Activated naive CD4-positive, alpha-beta T cell treated with anti-CD3 and anti-CD28 coated beads for 36 hours (primary cell): ENCODE measurements at regions not wholly inside any gene's neighbourhood (a gene's known extent, or its start where the extent isn't known, plus 50 kb on each side); places are given as distances from the start of the nearest gene placed in this dataset.

Experiments
- CTCF ChIA-PET: fragments of 350-600 bp; sonication (Branson Sonifier 250); formaldehyde crosslinking; loops from one replicate; lab custom pipeline; 2021; ENCODE audit warnings: antibody characterized with exemption; lab: Charles Lee
- DNase-seq: peaks from one replicate; pipeline ENCODE4 v3.0.0-alpha.2; 2020
- H3K27ac Mint-ChIP-seq: one replicate; pipeline ENCODE4 v1.8.0; 2021; ENCODE audit warnings: mild to moderate bottlenecking, mixed read lengths
- H3K27me3 Mint-ChIP-seq: one replicate; pipeline ENCODE4 v1.8.0; 2021; ENCODE audit warnings: low read depth, mixed read lengths
- H3K36me3 Mint-ChIP-seq: one replicate; pipeline ENCODE4 v1.8.0; 2021; ENCODE audit warnings: low read depth, mixed read lengths
- H3K4me1 Mint-ChIP-seq: one replicate; pipeline ENCODE4 v1.8.0; 2021; ENCODE audit warnings: low read depth, mixed read lengths
- H3K4me3 Mint-ChIP-seq: one replicate; pipeline ENCODE4 v1.8.0; 2021; ENCODE audit warnings: mild to moderate bottlenecking, moderate library complexity, mixed read lengths
- H3K9me3 Mint-ChIP-seq: one replicate; pipeline ENCODE4 v1.8.0; 2021; ENCODE audit warnings: mixed read lengths
- intact Hi-C: fragments of 100-400 bp; cut with micrococcal nuclease; formaldehyde crosslinking; loops from one replicate; pipeline ENCODE4 v1.15.1; 2023

GRCh38 chr11:134807997-134808396 is 396.0 kb upstream of the B3GAT1 start:
- no peaks in the 10 kb centered on the region for H3K4me1 Mint-ChIP-seq
- intact Hi-C loops, result no loop called here
- H3K27me3 Mint-ChIP-seq, result peaks cover 25% of the 10 kb centered on the region
- CTCF ChIA-PET, result no interaction called here
- no peaks in the 10 kb centered on the region for H3K9me3 Mint-ChIP-seq
- H3K27ac Mint-ChIP-seq, result no peak overlapping the region
- no peak for DNase-seq
- no peaks in the 10 kb centered on the region for H3K36me3 Mint-ChIP-seq
- H3K4me3 Mint-ChIP-seq, result no peak overlapping the region

GRCh38 chr11:134802598-134802997 is 390.6 kb upstream of the B3GAT1 start:
- Mint-ChIP-seq H3K27me3 (peaks cover 26% of the 10 kb centered on the region), H3K27ac (no peak overlapping the region), H3K36me3 (no peaks in the 10 kb centered on the region), H3K9me3 (no peaks in the 10 kb centered on the region), H3K4me3 (no peak overlapping the region), H3K4me1 (no peaks in the 10 kb centered on the region)
- no peak for DNase-seq
- CTCF ChIA-PET, result no interaction called here
- intact Hi-C loops, result no loop called here

GRCh38 chr11:134802116-134802515 is 390.1 kb upstream of the B3GAT1 start:
- Mint-ChIP-seq H3K27me3 (peaks cover 26% of the 10 kb centered on the region), H3K36me3 (no peaks in the 10 kb centered on the region), H3K4me1 (no peaks in the 10 kb centered on the region), H3K4me3 (no peak overlapping the region), H3K9me3 (no peaks in the 10 kb centered on the region), H3K27ac (no peak overlapping the region)
- intact Hi-C loops, result no loop called here
- CTCF ChIA-PET, result no interaction called here
- DNase-seq, result no peak

- H3K36me3 Mint-ChIP-seq, result no peaks in the 10 kb centered on the region
- no peaks in the 10 kb centered on the region for H3K4me1 Mint-ChIP-seq
- H3K9me3 Mint-ChIP-seq, result no peaks in the 10 kb centered on the region
- H3K4me3 Mint-ChIP-seq, result no peak overlapping the region
- no peak for DNase-seq
- intact Hi-C loops, result no loop called here
- CTCF ChIA-PET, result no interaction called here
- H3K27me3 Mint-ChIP-seq, result peaks cover 26% of the 10 kb centered on the region
- no peak overlapping the region for H3K27ac Mint-ChIP-seq
These were observed 389.5 kb upstream of the B3GAT1 start for GRCh38 chr11:134801570-134801969.

GRCh38 chr11:134800826-134801225 is 388.8 kb upstream of the B3GAT1 start:
- Mint-ChIP-seq H3K36me3 (no peaks in the 10 kb centered on the region), H3K4me1 (no peaks in the 10 kb centered on the region), H3K27me3 (peaks cover 22% of the 10 kb centered on the region), H3K27ac (no peak overlapping the region), H3K9me3 (no peaks in the 10 kb centered on the region), H3K4me3 (no peak overlapping the region)
- DNase-seq, result no peak
- intact Hi-C loops, result no loop called here
- CTCF ChIA-PET, result no interaction called here

GRCh38 chr11:134800130-134800529 is 388.1 kb upstream of the B3GAT1 start:
- Mint-ChIP-seq H3K9me3 (no peaks in the 10 kb centered on the region), H3K4me1 (no peaks in the 10 kb centered on the region), H3K27me3 (peaks cover 22% of the 10 kb centered on the region), H3K4me3 (no peak overlapping the region), H3K27ac (no peak overlapping the region), H3K36me3 (no peaks in the 10 kb centered on the region)
- CTCF ChIA-PET, result no interaction called here
- intact Hi-C loops, result no loop called here
- DNase-seq, result no peak

- H3K27ac Mint-ChIP-seq, result no peak overlapping the region
- H3K4me1 Mint-ChIP-seq, result no peaks in the 10 kb centered on the region
- DNase-seq, result no peak
- H3K27me3 Mint-ChIP-seq, result peaks cover 21% of the 10 kb centered on the region
- H3K4me3 Mint-ChIP-seq, result no peak overlapping the region
- H3K9me3 Mint-ChIP-seq, result no peaks in the 10 kb centered on the region
- intact Hi-C loops, result no loop called here
- CTCF ChIA-PET, result no interaction called here
- no peaks in the 10 kb centered on the region for H3K36me3 Mint-ChIP-seq
These were observed 387.3 kb upstream of the B3GAT1 start for GRCh38 chr11:134799386-134799785.

- Mint-ChIP-seq H3K36me3 (no peaks in the 10 kb centered on the region), H3K27ac (no peak overlapping the region), H3K4me1 (no peaks in the 10 kb centered on the region), H3K4me3 (no peak overlapping the region), H3K27me3 (peaks cover 14% of the 10 kb centered on the region), H3K9me3 (no peaks in the 10 kb centered on the region)
- CTCF ChIA-PET, result no interaction called here
- intact Hi-C loops, result no loop called here
- no peak for DNase-seq
These were observed 385.5 kb upstream of the B3GAT1 start for GRCh38 chr11:134797411-134798089.

GRCh38 chr11:134795017-134795416 is 383.0 kb upstream of the B3GAT1 start:
- intact Hi-C loops, result no loop called here
- no peaks in the 10 kb centered on the region for H3K36me3 Mint-ChIP-seq
- no peaks in the 10 kb centered on the region for H3K4me1 Mint-ChIP-seq
- no peak overlapping the region for H3K4me3 Mint-ChIP-seq
- no peaks in the 10 kb centered on the region for H3K9me3 Mint-ChIP-seq
- no peak for DNase-seq
- H3K27ac Mint-ChIP-seq, result no peak overlapping the region
- CTCF ChIA-PET, result no interaction called here
- H3K27me3 Mint-ChIP-seq, result peaks cover 9% of the 10 kb centered on the region

- H3K9me3 Mint-ChIP-seq, result no peaks in the 10 kb centered on the region
- intact Hi-C loops, result no loop called here
- H3K4me3 Mint-ChIP-seq, result no peak overlapping the region
- no peaks in the 10 kb centered on the region for H3K4me1 Mint-ChIP-seq
- H3K36me3 Mint-ChIP-seq, result no peaks in the 10 kb centered on the region
- peaks cover 9% of the 10 kb centered on the region for H3K27me3 Mint-ChIP-seq
- H3K27ac Mint-ChIP-seq, result no peak overlapping the region
- DNase-seq, result no peak
- CTCF ChIA-PET, result no interaction called here
These were observed 382.1 kb upstream of the B3GAT1 start for GRCh38 chr11:134794192-134794591.

- no peaks in the 10 kb centered on the region for H3K4me1 Mint-ChIP-seq
- DNase-seq, result no peak
- no peak overlapping the region for H3K27ac Mint-ChIP-seq
- no peak overlapping the region for H3K4me3 Mint-ChIP-seq
- H3K36me3 Mint-ChIP-seq, result no peaks in the 10 kb centered on the region
- peaks cover 9% of the 10 kb centered on the region for H3K27me3 Mint-ChIP-seq
- no peaks in the 10 kb centered on the region for H3K9me3 Mint-ChIP-seq
- CTCF ChIA-PET, result no interaction called here
- intact Hi-C loops, result no loop called here
These were observed 380.6 kb upstream of the B3GAT1 start for GRCh38 chr11:134792677-134793076.

- no peak for DNase-seq
- intact Hi-C loops, result no loop called here
- no peaks in the 10 kb centered on the region for H3K36me3 Mint-ChIP-seq
- no peaks in the 10 kb centered on the region for H3K4me1 Mint-ChIP-seq
- H3K9me3 Mint-ChIP-seq, result no peaks in the 10 kb centered on the region
- H3K27ac Mint-ChIP-seq, result no peak overlapping the region
- no peak overlapping the region for H3K4me3 Mint-ChIP-seq
- CTCF ChIA-PET, result no interaction called here
- peaks cover 9% of the 10 kb centered on the region for H3K27me3 Mint-ChIP-seq
These were observed 380.0 kb upstream of the B3GAT1 start for GRCh38 chr11:134792044-134792443.

GRCh38 chr11:134791102-134791501 is 379.1 kb upstream of the B3GAT1 start:
- no peak for DNase-seq
- CTCF ChIA-PET, result no interaction called here
- H3K4me3 Mint-ChIP-seq, result no peak overlapping the region
- no peaks in the 10 kb centered on the region for H3K36me3 Mint-ChIP-seq
- intact Hi-C loops, result no loop called here
- H3K27ac Mint-ChIP-seq, result no peak overlapping the region
- H3K27me3 Mint-ChIP-seq, result peaks cover 6% of the 10 kb centered on the region
- no peaks in the 10 kb centered on the region for H3K9me3 Mint-ChIP-seq
- no peaks in the 10 kb centered on the region for H3K4me1 Mint-ChIP-seq
